OCI-LY7 (cell line): ENCODE measurements at regions not wholly inside any gene's neighbourhood (a gene's known extent, or its start where the extent isn't known, plus 50 kb on each side); places are given as distances from the start of the nearest gene placed in this dataset.

ENCODE experiments used
- BruUV-seq: library from RNA; stranded (reverse); fragments of 400-500 nt; replicated peaks from 2 replicates; lab custom pipeline; 2021; lab: Mats Ljungman, UMichigan
- CTCF ChIA-PET: fragments of 300-600 bp; sonication (Branson Sonifier 250); formaldehyde crosslinking; loops from one replicate; lab custom pipeline; 2022; ENCODE audit warnings: antibody characterized with exemption; ENCODE audit not compliant: unreplicated experiment; lab: Charles Lee
- POLR2A ChIA-PET: fragments of 300-600 bp; sonication (Branson Sonifier 250); formaldehyde crosslinking; loops from one replicate; lab custom pipeline; 2022; ENCODE audit warnings: antibody characterized with exemption; lab: Charles Lee
- DNase-seq: peaks from one replicate; pipeline ENCODE4 v3.0.0-alpha.2; 2015; ENCODE audit warnings: low spot score
- H2AFZ ChIP-seq: fragments of 200-600 bp; sonication (generic), shearing (Covaris generic); 2 replicates; pipeline ENCODE4 v1.6.1; 2014; ENCODE audit warnings: mild to moderate bottlenecking, antibody characterized with exemption, low read length, moderate library complexity
- H3K27ac ChIP-seq: fragments of 200-600 bp; sonication (generic); 2 replicates; pipeline ENCODE4 v1.5.1; 2014; ENCODE audit warnings: mixed run types, low read depth, mild to moderate bottlenecking, moderate library complexity, low read length, inconsistent platforms; ENCODE audit not compliant: poor library complexity, severe bottlenecking
- H3K36me3 ChIP-seq: fragments of 200-600 bp; sonication (generic); 2 replicates; pipeline ENCODE4 v1.6.1; 2014; ENCODE audit warnings: mild to moderate bottlenecking, antibody characterized with exemption, low read length, moderate library complexity, mixed read lengths; ENCODE audit not compliant: insufficient read depth
- H3K4me1 ChIP-seq: fragments of 200-600 bp; sonication (generic); 2 replicates; pipeline ENCODE4 v1.5.1; 2014; ENCODE audit warnings: mild to moderate bottlenecking, low read length; ENCODE audit not compliant: insufficient read depth, poor library complexity, severe bottlenecking
- H3K4me2 ChIP-seq: fragments of 200-600 bp; sonication (generic); 2 replicates; pipeline ENCODE4 v1.6.1; 2014; ENCODE audit warnings: mild to moderate bottlenecking, low read length
- H3K4me3 ChIP-seq: fragments of 200-600 bp; sonication (generic); 2 replicates; pipeline ENCODE4 v1.5.1; 2014; ENCODE audit warnings: mild to moderate bottlenecking, low read depth, low read length; ENCODE audit not compliant: poor library complexity, severe bottlenecking
- H3K79me2 ChIP-seq: fragments of 200-600 bp; sonication (generic); 2 replicates; pipeline ENCODE4 v1.6.1; 2016; ENCODE audit warnings: low read depth, mild to moderate bottlenecking, low read length, moderate library complexity, mixed read lengths; ENCODE audit not compliant: insufficient read depth
- H3K9me2 ChIP-seq: fragments of 200-600 bp; sonication (generic); 2 replicates; pipeline ENCODE4 v1.6.1; 2016; ENCODE audit warnings: mild to moderate bottlenecking, low read length, mixed read lengths; ENCODE audit not compliant: insufficient read depth
- H3K9me3 ChIP-seq: fragments of 200-600 bp; sonication (generic); 2 replicates; pipeline ENCODE4 v1.6.1; 2014; ENCODE audit warnings: mild to moderate bottlenecking, mixed run types, low read length, mixed read lengths
- H4K20me1 ChIP-seq: fragments of 200-600 bp; sonication (generic); 2 replicates; pipeline ENCODE4 v1.6.1; 2014; ENCODE audit warnings: mild to moderate bottlenecking, antibody characterized with exemption, low read length, moderate library complexity, mixed read lengths; ENCODE audit not compliant: insufficient read depth
- EZH2phosphoT487 ChIP-seq: fragments of 200-600 bp; sonication (generic); IDR thresholded peaks from 2 replicates; pipeline ENCODE4 v1.6.1; 2018; ENCODE audit warnings: low read depth, borderline replicate concordance, mild to moderate bottlenecking, mixed run types, antibody characterized with exemption, low read length, moderate library complexity, mixed read lengths
- intact Hi-C: fragments of 100-400 bp; cut with micrococcal nuclease; formaldehyde crosslinking; loops from one replicate; pipeline ENCODE4 v1.10.0; 2022; ENCODE audit not compliant: unreplicated experiment
- TF ChIP-seq, protein P1 (sequence below): fragments of 200-600 bp; sonication (generic); conservative IDR thresholded peaks from 2 replicates; pipeline ENCODE4 v1.5.1; 2014; ENCODE audit warnings: mild to moderate bottlenecking, antibody characterized with exemption, low read length, moderate library complexity, mixed read lengths

DNA sequence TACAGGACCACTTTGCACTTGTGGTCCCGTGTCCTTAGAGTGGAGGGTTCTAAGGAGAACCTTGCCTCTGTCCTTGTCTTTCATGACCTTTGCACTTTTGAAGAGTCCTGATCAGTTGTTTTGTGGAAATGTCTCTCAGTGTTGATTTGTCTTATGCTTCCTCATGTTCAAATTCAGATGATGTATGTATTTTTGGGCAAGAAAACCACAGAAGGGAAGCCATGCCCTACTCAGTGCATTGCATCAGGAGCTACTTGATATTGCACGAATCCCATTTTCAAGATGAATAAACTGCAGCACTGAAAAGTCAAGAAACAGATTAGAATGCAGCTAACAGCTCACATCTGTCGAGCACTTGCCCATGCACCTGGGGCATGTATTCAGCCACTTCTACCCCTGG lies 152.2 kb downstream of the INHBB start:
- Histone ChIP-seq H3K4me3 (no peak overlapping the region), H4K20me1 (no peaks in the 10 kb centered on the region), H3K79me2 (no peaks in the 10 kb centered on the region), H3K4me2 (no peak overlapping the region), H3K36me3 (no peaks in the 10 kb centered on the region), H3K27ac (no peak overlapping the region), H3K9me3 (no peaks in the 10 kb centered on the region), H2AFZ (no peak overlapping the region), H3K9me2 (no peaks in the 10 kb centered on the region), H3K4me1 (no peaks in the 10 kb centered on the region)
- TF ChIP-seq EZH2phosphoT487: no peak
- TF ChIP-seq, protein P1, sequence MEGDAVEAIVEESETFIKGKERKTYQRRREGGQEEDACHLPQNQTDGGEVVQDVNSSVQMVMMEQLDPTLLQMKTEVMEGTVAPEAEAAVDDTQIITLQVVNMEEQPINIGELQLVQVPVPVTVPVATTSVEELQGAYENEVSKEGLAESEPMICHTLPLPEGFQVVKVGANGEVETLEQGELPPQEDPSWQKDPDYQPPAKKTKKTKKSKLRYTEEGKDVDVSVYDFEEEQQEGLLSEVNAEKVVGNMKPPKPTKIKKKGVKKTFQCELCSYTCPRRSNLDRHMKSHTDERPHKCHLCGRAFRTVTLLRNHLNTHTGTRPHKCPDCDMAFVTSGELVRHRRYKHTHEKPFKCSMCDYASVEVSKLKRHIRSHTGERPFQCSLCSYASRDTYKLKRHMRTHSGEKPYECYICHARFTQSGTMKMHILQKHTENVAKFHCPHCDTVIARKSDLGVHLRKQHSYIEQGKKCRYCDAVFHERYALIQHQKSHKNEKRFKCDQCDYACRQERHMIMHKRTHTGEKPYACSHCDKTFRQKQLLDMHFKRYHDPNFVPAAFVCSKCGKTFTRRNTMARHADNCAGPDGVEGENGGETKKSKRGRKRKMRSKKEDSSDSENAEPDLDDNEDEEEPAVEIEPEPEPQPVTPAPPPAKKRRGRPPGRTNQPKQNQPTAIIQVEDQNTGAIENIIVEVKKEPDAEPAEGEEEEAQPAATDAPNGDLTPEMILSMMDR: no peak
- ChIA-PET CTCF (no interaction called here), POLR2A (interaction anchor here (1.1 kb wide), 1 partner anchor 14 kb away, joined by 4 read pairs; no protein-coding TSS in a partner anchor)
- intact Hi-C loops: no loop called here
- no TSS peak for BruUV-seq
- no peak for DNase-seq

DNA sequence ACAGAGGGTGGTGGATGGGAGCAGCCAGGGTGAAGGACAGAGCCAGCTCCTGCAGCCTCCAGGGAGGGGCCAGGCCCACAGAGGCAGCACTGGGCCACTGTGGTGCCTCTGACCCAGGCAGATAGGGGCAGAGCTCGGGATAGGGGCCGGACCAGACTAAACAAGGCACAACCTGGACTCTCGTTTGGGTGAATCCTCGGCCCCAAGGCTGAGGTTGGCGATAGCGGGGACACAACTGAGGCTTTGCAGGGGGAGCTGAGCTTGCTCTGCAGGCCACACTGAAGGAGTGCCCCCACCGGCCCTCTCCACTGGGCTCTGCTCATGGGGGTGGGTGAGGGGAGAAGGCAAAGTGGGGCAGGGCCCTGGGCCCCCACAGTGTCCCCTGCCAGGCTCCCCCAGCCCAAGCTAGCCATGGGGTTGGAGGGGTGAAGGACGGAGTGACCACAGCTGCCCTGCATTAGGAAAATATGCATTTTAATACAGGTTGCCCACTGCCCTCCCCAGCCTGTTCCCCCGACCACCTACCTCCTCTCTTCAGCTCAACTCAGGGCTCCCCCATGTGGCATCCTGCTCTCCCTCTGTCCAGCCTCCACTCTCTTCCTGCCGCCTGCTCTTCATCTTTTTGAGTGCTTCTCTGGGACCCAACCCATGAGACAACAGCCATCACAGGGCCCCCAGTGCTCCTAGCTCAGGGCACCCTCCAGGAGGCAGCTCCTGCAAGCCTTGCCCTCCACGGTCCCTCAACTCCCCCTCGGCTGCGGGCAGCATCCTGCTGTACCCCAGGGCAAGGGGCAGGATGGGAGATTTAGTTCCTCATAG lies 152.8 kb downstream of the INHBB start:
- H4K20me1 ChIP-seq: no peaks in the 10 kb centered on the region
- H3K36me3 ChIP-seq: no peaks in the 10 kb centered on the region
- no peak for DNase-seq
- CTCF ChIA-PET: no interaction called here
- no peak overlapping the region for H3K27ac ChIP-seq
- H3K9me2 ChIP-seq: no peaks in the 10 kb centered on the region
- BruUV-seq: no TSS peak
- intact Hi-C loops: no loop called here
- H3K4me2 ChIP-seq: no peak overlapping the region
- H3K4me1 ChIP-seq: no peaks in the 10 kb centered on the region
- H3K79me2 ChIP-seq: no peaks in the 10 kb centered on the region
- TF ChIP-seq EZH2phosphoT487: no peak
- TF ChIP-seq, protein P1: no peak
- POLR2A ChIA-PET: no interaction called here
- no peaks in the 10 kb centered on the region for H3K9me3 ChIP-seq
- no peak overlapping the region for H2AFZ ChIP-seq
- H3K4me3 ChIP-seq: no peak overlapping the region
